Stimulated activated CD4-positive, alpha-beta T cell treated with anti-CD3 and anti-CD28 coated beads, Interleukin-4, amount 100 ng/mL, for 48 hours (primary cell): ENCODE measurements at regions not wholly inside any gene's neighbourhood (a gene's known extent, or its start where the extent isn't known, plus 50 kb on each side); places are given as distances from the start of the nearest gene placed in this dataset.

ENCODE experiments used
- DNase-seq, 2 donors: peaks; one replicate each; pipeline ENCODE4 v3.0.0-alpha.2; 2020; ENCODE audit warnings: low read depth in 2 of 2

DNA sequence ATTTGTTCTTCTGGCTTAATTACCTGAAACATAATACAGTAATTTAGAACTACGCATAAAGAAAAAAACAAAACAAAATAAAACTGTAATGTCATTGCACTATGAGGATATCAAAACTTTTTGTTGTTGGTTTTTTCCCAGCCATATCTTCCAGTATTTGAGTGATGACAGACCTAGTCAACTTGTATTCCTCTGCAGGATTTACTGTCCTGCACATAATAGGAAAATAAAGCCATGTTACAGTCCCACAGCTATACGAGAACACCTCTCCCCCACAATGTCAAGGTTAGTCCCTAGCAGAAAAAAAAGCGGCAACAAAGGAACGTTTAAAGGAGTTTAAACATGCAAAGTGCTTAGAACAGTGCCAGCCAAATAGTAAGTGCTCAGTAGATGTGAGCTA, 55.3 kb upstream of the PRDX6 start:
- no peak for DNase-seq

DNA sequence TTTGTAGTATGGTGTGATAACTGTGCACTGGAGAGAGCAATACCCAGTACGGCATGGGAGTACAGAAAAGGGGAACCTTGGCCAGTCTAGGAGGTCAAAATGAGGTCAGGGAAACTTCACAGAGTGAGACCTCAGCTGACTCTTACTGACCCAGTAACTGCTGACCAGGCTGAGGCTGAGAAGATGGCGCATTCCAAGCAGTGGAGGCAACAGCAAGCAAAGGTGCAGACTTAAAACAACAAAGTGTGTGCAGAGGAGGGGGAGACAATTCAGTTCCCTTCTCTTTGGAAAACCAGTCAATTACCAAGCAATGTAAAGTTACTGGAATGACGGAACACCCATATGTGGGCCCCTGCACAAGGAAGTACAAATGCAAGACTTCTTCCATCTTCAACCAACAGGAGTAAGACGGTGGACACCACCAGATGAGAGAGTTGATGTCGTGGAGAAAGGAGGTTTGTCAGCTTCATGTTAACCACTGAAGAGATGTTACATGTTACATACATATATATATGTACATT, 54.6 kb upstream of the PRDX6 start:
- no peak for DNase-seq

DNA sequence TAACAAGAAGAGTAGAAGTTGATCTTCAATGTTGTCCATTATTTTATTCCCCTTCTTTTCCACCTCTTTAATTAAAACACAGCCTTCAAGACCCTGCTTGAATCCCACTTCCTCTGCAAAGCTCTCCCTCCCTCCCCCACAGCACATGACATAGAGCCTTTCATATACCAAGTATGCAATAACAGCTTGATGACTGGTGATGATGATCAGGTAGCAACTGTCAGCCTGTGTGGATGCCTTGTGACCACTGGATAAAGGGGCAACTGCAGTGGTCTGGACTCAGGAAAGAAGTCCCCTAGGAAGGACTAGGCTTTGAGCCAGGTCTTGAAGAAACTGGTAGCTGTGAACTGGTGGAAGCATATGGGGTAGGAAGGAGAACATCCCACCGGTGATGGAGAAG, 53.8 kb upstream of the PRDX6 start:
- DNase-seq = no peak

DNA sequence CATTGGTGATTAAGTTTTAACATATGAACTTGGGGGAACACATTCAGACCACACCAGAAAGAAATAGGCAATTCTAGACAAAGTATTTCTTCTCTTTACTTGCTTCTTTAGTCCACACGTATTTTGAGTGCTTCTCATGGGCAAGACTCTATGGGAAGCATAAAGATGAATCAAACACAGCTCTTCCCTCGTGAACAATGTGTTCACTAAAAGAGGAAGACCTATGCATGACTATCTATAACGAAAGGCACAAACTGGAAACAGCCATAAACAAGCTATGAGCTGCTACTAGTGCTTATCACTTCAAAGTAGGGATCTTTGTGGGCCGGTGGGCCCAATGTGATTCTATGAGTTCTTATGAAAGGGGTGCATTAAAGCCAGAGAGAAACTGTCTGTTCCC, 53.0 kb upstream of the PRDX6 start:
- no peak for DNase-seq

DNA sequence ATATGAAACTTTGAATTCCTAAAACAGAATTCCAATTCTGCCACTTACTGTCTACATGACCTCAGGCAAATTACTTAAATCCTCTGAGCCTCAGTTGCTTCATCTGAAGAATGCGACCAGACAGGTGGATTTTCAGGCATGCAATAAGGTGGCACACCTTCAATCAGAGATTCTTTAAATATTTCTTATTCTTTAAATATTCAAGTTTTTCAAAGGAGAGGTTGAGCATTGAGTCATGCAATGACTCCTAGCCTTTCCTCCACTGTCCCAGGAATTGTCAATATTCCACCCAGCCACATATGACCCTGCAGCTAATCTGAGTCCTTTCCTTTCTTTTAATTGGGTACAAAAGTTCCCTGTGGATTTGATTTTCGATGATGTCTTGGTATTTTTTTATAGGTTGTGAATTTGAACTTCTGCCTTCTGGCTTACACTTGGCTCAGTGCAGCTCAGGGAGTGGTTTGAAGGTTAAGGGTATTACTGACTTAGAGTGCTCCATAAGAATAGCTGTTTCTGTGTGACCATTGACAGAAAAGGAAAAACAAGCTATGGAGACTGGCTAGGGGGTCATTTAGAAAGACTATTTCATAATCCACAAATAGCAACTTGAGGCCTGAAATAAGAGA, 52.2 kb upstream of the PRDX6 start:
- no peak for DNase-seq

DNA sequence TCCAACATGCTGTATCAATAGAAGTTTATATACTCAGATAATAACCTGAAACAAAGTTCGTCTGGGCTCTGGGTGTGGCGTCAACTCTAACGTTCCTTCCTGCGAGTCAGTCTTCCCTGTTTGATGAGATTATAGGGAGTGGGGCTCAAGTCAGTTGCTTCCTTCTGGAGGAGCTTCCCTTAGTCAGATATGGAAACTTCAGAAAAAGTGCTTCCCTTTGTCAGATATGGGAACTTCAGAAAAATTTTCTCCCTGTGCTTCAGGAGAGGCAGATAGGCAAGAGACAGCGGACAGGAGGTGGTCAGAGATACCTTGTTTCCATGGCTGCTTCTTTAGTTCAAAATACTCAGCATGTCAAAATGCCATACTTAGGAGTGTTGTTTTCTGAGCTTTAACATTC, 51.1 kb upstream of the PRDX6 start:
- DNase-seq = no peak

DNA sequence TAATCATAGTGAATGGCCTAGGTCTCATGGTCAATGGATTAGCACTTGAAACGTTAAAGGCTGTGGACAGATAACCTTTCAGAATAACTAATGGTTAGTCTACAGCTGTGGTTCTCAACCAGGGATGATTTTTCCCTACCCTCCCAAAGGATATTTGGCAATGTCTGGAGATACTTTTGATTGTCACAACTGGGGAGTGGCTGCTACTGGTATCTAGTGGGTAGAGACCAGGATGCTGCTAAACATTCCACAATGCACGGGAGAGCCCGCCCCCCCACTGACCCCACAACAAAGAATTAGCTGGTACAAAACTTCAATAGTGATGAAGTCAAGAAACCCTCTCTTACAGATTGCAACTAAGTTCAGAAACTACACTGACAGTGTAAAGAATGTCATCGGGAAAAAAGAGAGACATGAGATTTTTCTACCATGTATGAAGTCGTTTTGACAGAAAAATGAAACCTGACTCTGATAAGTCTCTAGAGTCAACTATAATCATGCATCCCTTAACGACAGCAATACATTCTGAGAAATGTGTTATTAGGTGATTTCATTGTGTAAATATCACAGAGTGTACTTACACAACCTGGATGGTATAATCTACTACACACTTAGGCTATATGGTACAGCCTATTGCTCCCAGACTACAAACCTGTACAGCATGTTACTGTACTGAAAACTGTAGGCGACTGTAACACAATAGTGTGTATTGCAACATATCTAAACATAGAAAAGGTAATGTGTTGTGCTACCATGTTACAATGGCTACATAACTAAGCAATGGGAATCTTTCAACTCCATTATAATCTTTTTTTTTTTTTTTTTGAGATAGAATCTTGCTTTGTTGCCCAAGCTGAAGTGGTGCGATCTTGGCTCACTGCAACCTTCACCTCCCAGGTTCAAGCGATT, 49.7 kb upstream of the PRDX6 start:
- DNase-seq = no peak
